AG10803 (cell line): ENCODE measurements at regions not wholly inside any gene's neighbourhood (a gene's known extent, or its start where the extent isn't known, plus 50 kb on each side); places are given as distances from the start of the nearest gene placed in this dataset.

Source experiments
- DNase-seq: peaks from one replicate; pipeline ENCODE4 v3.0.0; 2010; ENCODE audit warnings: low read depth
- H3K4me3 ChIP-seq: 2 replicates; pipeline ENCODE4 v1.5.1; 2011; ENCODE audit warnings: mild to moderate bottlenecking, low read length, control low read depth
- CTCF ChIP-seq: conservative IDR thresholded peaks from 2 replicates; pipeline ENCODE4 v1.5.1; 2011; ENCODE audit warnings: mild to moderate bottlenecking, low read length, control low read depth, inconsistent platforms

GRCh38 chr3:127384717-127385539, 97.1 kb upstream of the PRR20G start:
- DNase-seq = no peak
- no peak overlapping the region for H3K4me3 ChIP-seq
- TF ChIP-seq CTCF = no peak

GRCh38 chr3:127383656-127384179, 95.9 kb upstream of the PRR20G start:
- no peak for DNase-seq
- no peak for TF ChIP-seq CTCF

DNA sequence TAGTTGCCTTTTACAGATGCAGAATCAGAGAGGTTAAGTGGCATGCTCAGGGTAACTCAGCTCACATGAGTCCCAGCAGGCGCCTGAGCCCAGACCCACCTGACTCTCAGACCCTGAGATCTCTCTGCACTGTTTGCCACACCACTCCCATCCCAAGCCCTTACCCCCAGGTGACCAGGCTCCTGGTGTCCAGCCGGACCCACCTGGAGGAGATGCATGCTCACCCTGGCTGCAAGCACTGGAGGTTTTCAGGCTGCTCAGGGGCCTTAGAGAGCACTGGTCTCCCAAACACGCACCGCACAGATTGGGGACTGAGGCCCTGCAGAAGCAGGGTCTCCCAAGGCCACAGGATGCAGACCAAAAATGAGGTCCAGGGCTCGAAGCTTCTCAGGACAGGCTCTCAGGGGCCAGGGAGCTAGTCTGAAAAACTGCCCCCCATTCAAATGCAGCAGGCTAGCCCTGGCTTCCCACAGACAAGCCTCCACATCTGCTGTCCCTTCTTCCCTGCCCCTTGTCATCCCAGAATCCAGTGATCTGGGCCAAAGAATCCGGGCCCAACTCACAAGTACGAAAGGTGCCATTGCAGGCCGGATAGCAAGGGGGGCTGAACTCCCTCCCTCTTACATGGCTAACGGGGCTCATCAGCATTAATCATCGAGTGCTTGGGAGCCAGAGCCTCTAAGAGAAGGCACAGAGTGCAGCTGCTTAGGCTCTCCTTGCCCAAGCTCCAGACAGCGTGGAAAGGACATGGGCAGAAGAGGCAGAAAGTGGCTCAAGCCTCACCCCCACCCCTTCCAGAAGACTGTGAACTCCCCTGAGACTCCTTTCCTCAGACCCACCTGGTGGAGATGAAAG, 90.2 kb upstream of the PRR20G start:
- no peak overlapping the region for H3K4me3 ChIP-seq
- TF ChIP-seq CTCF = no peak
- DNase-seq = no peak

More at GRCh38 chr3:127383656-127384179, 95.9 kb upstream of the PRR20G start:
- no peak overlapping the region for H3K4me3 ChIP-seq

- DNase-seq = no peak
- no peak overlapping the region for H3K4me3 ChIP-seq
- TF ChIP-seq CTCF = no peak
These were observed 87.5 kb upstream of the PRR20G start for GRCh38 chr3:127375151-127375930.

DNA sequence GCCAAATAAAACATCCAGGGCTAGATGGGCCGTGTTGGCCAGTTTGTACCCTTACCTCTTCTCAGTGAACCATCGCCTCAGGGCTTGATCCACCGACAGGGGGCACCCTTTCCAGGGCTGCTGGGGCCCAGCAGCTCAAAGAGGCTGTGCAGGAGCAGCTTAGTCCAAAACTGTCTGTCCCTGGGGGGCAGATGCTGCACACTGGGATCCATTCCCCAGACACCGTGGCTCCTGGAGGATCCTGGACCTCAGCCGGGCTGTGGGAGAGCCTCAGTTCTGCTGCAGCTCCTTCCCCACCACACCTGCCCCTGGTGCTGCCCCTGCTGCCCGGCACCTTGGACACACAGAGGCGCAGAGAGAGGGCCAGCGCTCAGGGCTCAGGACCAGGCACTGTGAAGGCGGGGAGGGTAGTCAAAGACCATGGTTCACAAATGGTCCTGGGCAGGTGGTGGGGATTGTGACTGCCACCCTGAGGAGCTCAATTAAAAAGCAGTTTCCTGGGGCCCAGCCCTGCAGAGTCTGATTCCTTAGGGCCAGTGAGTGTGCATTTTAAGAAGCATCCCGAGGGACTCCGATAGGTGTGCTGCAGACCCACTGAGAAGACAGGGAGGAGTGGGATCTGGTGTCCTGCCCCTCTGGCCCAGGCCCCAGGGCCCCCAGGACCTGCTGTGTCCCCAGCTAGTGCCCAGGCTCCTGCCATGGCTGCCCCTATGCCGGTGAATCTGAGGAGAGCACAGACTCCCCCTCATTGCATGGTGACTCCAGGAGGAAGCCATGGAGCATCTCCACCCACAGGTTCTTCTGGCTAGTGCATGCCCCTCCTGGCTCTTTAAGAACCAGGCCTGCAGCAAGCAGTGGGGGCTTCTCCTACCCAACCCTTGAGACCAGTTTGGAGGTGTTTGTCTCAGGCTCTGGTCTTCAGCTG, 86.5 kb upstream of the PRR20G start:
- peak; percentile 36 for TF ChIP-seq CTCF
- DNase-seq = no peak
- H3K4me3 ChIP-seq = no peak overlapping the region
